Kidney epithelial cell (primary cell): ENCODE measurements at regions not wholly inside any gene's neighbourhood (a gene's known extent, or its start where the extent isn't known, plus 50 kb on each side); places are given as distances from the start of the nearest gene placed in this dataset.

Source experiments
- DNase-seq: peaks from one replicate; pipeline ENCODE4 v3.0.0-alpha.2; 2010; ENCODE audit warnings: low read depth
- H3K27me3 ChIP-seq: 2 replicates; pipeline ENCODE4 v1.6.0; 2011; ENCODE audit warnings: low read length; ENCODE audit not compliant: control insufficient read depth, insufficient read depth
- H3K36me3 ChIP-seq: 2 replicates; pipeline ENCODE4 v1.5.1; 2011; ENCODE audit warnings: low read length; ENCODE audit not compliant: control insufficient read depth, insufficient read depth
- H3K4me3 ChIP-seq: 2 replicates; pipeline ENCODE4 v1.5.1; 2011; ENCODE audit warnings: low read depth, mild to moderate bottlenecking, control low read depth, low read length
- TF ChIP-seq, protein P1 (sequence below): IDR thresholded peaks from 2 replicates; pipeline ENCODE4 v1.5.1; 2011; ENCODE audit warnings: mild to moderate bottlenecking, moderate library complexity, low read length, control low read depth, inconsistent platforms; ENCODE audit not compliant: insufficient read depth, poor library complexity, severe bottlenecking

DNA sequence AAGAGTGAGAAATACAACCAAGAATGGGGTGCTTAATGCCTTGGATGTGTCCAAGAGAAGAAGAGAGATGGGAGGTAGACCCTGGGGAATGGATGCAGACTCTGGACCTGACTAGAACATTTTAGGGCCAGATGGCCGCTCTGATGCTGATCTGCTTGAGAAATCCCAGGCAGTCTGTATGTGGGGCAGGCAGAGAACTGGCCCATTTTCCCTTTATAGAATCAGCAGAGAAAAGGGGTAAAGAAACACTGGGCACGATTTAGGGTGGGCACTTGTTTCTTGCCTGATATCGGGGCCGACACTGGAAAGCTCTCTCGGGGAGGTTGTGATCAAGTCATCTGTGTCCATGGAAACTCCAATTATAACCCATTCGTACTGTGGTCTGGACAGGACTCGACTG, 118.5 kb upstream of the FSTL4 start:
- DNase-seq, result no peak
- TF ChIP-seq, protein P1, sequence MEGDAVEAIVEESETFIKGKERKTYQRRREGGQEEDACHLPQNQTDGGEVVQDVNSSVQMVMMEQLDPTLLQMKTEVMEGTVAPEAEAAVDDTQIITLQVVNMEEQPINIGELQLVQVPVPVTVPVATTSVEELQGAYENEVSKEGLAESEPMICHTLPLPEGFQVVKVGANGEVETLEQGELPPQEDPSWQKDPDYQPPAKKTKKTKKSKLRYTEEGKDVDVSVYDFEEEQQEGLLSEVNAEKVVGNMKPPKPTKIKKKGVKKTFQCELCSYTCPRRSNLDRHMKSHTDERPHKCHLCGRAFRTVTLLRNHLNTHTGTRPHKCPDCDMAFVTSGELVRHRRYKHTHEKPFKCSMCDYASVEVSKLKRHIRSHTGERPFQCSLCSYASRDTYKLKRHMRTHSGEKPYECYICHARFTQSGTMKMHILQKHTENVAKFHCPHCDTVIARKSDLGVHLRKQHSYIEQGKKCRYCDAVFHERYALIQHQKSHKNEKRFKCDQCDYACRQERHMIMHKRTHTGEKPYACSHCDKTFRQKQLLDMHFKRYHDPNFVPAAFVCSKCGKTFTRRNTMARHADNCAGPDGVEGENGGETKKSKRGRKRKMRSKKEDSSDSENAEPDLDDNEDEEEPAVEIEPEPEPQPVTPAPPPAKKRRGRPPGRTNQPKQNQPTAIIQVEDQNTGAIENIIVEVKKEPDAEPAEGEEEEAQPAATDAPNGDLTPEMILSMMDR, result no peak
- Histone ChIP-seq H3K27me3 (no peaks in the 10 kb centered on the region), H3K4me3 (no peak overlapping the region), H3K36me3 (no peaks in the 10 kb centered on the region)

DNA sequence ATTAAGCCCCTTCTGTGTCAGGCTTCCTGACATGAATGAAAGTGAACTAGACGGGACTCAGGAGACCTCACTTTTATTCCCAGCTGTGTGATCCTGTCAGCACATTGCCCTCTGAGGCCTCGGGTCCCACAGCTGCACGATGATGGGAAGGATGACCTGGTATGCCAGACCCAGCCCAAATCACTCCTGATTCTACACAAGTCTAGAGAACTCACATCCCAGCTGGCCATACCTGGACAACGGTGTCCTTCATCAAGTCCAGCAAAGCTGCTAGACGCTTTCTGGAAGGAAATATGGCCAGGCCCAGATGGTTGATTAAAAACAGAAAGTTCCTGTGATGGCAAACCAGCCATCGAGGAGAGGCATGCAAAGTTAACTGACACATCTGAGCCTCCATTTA, 118.0 kb upstream of the FSTL4 start:
- H3K4me3 ChIP-seq, result no peak overlapping the region
- DNase-seq, result no peak
- H3K27me3 ChIP-seq, result no peaks in the 10 kb centered on the region
- no peaks in the 10 kb centered on the region for H3K36me3 ChIP-seq
- TF ChIP-seq, protein P1, result no peak

DNA sequence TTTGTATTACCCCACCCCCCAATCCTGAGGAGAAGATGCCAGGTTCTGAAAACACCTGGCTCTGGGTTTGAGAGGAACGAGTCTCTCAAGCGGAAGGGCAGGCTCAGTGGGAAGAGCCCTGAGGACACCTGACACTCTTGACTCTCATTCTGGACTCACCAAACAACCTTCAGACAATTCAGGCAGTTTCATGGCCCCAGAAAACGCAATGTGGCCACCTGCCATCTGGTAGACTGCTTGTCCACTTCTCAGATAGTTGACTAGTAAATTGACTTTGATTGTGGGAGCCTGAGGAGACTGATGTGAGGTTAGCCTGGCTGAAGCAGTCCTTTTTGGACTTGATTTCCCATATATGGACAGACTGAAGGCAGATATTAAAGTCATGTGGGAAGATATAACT, 117.5 kb upstream of the FSTL4 start:
- no peak for DNase-seq
- no peaks in the 10 kb centered on the region for H3K36me3 ChIP-seq
- TF ChIP-seq, protein P1, result no peak
- H3K4me3 ChIP-seq, result no peak overlapping the region
- no peaks in the 10 kb centered on the region for H3K27me3 ChIP-seq

DNA sequence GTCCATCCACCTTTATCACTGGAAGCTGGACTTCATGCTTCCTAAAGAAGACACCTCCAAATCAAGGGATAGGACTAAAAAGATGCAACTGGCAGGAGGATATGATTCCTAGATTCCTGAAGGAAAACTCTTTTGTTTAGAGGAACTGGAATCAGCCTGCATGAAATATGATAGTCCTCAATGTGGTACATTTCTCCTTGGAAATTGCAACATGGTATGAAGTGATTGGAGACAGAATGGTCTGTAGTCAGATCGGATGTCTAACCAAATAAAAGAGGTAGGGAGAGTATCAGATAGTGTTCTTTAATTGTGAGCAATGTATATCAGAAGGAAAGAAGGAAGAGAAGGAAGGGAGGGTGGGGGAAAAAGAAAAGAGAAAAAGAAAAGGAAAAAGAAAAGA, 116.1 kb upstream of the FSTL4 start:
- TF ChIP-seq, protein P1, result no peak
- DNase-seq, result no peak
- H3K4me3 ChIP-seq, result no peak overlapping the region
- H3K27me3 ChIP-seq, result no peaks in the 10 kb centered on the region
- no peaks in the 10 kb centered on the region for H3K36me3 ChIP-seq

DNA sequence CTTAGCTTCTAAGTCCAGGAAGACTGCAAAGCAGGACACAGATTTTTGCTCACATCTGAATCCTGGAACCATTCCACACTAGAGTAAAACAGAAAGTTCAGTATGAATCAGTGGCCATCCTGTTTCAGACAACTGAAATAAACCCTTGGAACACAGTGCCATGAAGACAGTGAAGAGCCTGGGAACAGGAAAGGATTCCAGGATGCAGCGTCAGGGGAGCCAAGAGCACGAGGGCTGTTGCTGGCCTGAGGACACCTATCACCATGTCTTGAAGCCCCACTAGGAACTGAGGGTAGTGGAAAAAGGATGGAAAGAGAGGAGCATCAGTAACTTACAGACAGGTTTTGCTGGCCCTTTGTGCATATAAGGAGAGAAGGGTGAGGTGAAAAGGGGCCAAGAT, 115.3 kb upstream of the FSTL4 start:
- TF ChIP-seq, protein P1, result no peak
- no peak for DNase-seq
- Histone ChIP-seq H3K4me3 (no peak overlapping the region), H3K27me3 (no peaks in the 10 kb centered on the region), H3K36me3 (no peaks in the 10 kb centered on the region)

DNA sequence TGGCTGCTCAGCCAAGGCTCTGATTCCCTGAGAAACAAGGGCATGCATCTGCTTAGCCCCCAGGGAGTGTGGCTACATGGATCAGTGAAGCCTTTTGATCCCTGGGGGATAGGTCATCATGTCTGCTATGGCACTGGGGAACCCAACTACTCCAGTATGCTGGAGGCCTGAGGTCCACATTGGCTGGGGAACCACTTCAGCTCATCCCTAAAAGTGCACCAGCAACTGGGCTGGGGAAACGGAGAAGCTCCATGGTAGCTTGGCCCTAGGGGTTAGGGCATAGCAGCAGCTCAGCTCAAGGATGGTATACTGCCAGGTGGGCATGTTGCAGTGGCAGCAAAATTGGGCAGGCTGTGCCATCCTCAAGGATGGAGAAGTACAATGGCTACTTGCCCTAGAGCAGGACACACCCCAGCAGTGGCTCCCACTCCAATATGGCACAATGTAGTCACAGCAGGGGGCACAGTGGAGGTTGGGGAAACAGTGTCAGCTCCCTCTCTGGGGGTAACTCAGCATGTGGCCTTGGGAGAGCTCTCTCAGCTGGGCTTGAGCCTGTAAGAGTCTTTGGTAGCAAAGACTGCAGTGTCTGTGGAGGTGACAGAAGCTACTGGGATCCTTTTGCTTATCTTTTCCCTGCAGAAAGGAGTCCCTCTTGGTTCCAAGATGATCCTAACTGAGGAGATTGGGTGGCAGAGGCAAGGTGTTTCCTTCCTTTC, 111.5 kb upstream of the FSTL4 start:
- H3K4me3 ChIP-seq, result no peak overlapping the region
- TF ChIP-seq, protein P1, result no peak
- no peaks in the 10 kb centered on the region for H3K27me3 ChIP-seq
- DNase-seq, result no peak
- H3K36me3 ChIP-seq, result no peaks in the 10 kb centered on the region
